ENCODE measurements at regions not wholly inside any gene's neighbourhood (a gene's known extent, or its start where the extent isn't known, plus 50 kb on each side); places are given as distances from the start of the nearest gene placed in this dataset.
A peak's percentile ranks its signal among the peaks of the same experiment; 100 is the strongest.

DNA sequence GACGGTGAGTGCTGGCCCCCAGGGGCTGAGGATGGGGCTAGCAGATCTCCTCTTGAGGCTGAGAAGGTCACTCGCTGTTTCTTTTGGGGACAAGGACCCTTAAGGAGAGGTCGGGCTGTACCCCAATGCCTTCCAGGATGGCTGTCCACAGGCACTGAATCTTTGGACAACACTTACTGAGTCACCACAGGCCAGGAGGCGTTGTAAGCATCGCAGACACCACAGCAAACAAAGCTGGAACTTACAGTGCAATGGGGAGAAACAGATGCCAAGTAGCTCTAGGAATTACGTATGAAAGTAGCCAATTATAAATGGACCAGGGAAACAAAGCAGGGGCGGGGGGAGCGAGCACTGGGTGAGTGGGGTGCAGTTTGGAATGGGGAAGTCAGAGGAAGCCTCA, 219.8 kb downstream of the GLI2 start (continued):
- TF ChIP-seq HMGA2 (CRISPR knock-in tag; IDR thresholded peaks at IDR 0.05) (no peak), SMAD4 (CRISPR knock-in tag; IDR thresholded peaks at IDR 0.05) (no peak), MYBL2 (CRISPR knock-in tag; IDR thresholded peaks at IDR 0.05) (no peak), CREB1 (CRISPR knock-in tag; IDR thresholded peaks at IDR 0.05) (no peak), NR2C2 (CRISPR knock-in tag; IDR thresholded peaks at IDR 0.05) (no peak), ELF4 (CRISPR knock-in tag; IDR thresholded peaks at IDR 0.05; ENCODE audit: low read depth) (no peak), TP53 (CRISPR knock-in tag; IDR thresholded peaks at IDR 0.05) (no peak), JAZF1 (CRISPR knock-in tag; IDR thresholded peaks at IDR 0.05) (no peak)
- TF ChIP-seq, protein P1, sequence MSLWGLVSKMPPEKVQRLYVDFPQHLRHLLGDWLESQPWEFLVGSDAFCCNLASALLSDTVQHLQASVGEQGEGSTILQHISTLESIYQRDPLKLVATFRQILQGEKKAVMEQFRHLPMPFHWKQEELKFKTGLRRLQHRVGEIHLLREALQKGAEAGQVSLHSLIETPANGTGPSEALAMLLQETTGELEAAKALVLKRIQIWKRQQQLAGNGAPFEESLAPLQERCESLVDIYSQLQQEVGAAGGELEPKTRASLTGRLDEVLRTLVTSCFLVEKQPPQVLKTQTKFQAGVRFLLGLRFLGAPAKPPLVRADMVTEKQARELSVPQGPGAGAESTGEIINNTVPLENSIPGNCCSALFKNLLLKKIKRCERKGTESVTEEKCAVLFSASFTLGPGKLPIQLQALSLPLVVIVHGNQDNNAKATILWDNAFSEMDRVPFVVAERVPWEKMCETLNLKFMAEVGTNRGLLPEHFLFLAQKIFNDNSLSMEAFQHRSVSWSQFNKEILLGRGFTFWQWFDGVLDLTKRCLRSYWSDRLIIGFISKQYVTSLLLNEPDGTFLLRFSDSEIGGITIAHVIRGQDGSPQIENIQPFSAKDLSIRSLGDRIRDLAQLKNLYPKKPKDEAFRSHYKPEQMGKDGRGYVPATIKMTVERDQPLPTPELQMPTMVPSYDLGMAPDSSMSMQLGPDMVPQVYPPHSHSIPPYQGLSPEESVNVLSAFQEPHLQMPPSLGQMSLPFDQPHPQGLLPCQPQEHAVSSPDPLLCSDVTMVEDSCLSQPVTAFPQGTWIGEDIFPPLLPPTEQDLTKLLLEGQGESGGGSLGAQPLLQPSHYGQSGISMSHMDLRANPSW (CRISPR knock-in tag; conservative IDR thresholded peaks at IDR 0.05; ENCODE audit: low read depth) = no peak
- TF ChIP-seq, protein P2, sequence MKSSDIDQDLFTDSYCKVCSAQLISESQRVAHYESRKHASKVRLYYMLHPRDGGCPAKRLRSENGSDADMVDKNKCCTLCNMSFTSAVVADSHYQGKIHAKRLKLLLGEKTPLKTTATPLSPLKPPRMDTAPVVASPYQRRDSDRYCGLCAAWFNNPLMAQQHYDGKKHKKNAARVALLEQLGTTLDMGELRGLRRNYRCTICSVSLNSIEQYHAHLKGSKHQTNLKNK (CRISPR knock-in tag; IDR thresholded peaks at IDR 0.05) = no peak
- TF ChIP-seq, protein P3, sequence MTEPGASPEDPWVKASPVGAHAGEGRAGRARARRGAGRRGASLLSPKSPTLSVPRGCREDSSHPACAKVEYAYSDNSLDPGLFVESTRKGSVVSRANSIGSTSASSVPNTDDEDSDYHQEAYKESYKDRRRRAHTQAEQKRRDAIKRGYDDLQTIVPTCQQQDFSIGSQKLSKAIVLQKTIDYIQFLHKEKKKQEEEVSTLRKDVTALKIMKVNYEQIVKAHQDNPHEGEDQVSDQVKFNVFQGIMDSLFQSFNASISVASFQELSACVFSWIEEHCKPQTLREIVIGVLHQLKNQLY (CRISPR knock-in tag; IDR thresholded peaks at IDR 0.05) = no peak

DNA sequence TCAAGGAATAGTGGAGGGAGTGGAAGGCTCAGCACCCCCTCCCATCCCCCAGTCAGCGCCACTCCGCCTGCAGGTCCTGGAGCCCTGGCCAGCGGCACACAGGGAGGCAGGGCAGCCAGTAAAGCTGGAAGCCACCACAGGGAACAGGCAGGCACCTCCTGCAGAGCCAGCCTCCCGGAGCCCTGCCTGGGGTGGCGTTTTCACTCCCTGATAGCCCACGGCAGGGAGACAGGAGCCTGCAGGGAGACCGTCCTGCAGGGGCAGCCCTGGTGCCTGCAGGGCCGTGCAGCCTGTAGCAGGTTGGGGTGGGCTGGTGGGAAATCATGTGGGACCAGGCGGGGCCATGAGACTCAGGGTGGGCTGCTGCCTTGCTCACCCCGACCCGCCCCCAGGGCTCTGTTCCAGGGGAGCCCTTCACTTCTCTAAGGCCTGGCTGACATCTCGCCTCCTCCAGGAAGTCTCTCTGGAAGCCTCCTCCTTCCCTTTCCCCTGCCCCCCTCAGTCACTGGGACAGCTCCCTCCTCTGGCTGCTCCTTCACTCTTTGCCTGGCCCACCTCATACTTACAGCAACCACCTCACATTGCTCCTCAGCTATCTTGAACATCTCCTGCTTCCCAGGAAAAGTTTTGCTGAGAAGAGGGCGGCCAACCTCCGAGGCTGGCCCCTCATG, 221.0 kb downstream of the GLI2 start:
- CTCF ChIA-PET = interaction anchor here (0.9 to 5.2 kb wide), 4 partner anchors 77 to 404 kb away, joined by 3 to 42 read pairs (median 4); no protein-coding TSS in a partner anchor
- Mint-ChIP-seq H3K9me3 (no peaks in the 10 kb centered on the region), H3K4me3 (no peak overlapping the region), H3K27me3 (ENCODE audit: low read depth) (no peaks in the 10 kb centered on the region), H3K4me1 (no peaks in the 10 kb centered on the region), H3K27ac (no peak overlapping the region), H3K36me3 (no peaks in the 10 kb centered on the region; the same call in 1 of the 2 replicates)
- POLR2A ChIA-PET = interaction anchor here (1.9 kb wide), 1 partner anchor 118 kb away, joined by 7 read pairs; no protein-coding TSS in a partner anchor
- DNase-seq (ENCODE audit: low spot score) (peak; percentile 24), ATAC-seq (peak; percentile 28; the same call in 1 of the 2 replicates)
- TF ChIP-seq CBFB (CRISPR knock-in tag; IDR thresholded peaks at IDR 0.05; ENCODE audit: low read depth) (no peak), GRHL2 (CRISPR knock-in tag; IDR thresholded peaks at IDR 0.05; ENCODE audit: insufficient replicate concordance, severe bottlenecking) (no peak), RORB (CRISPR knock-in tag; IDR thresholded peaks at IDR 0.05) (no peak), TEAD4 (CRISPR knock-in tag; IDR thresholded peaks at IDR 0.05) (no peak), ZNF138 (CRISPR knock-in tag; conservative IDR thresholded peaks at IDR 0.05) (no peak), NFYB (CRISPR knock-in tag; conservative IDR thresholded peaks at IDR 0.05; ENCODE audit: low read depth) (no peak), NR3C1 (CRISPR knock-in tag; conservative IDR thresholded peaks at IDR 0.05; ENCODE audit: low read depth) (no peak)
- TF ChIP-seq, protein P4, sequence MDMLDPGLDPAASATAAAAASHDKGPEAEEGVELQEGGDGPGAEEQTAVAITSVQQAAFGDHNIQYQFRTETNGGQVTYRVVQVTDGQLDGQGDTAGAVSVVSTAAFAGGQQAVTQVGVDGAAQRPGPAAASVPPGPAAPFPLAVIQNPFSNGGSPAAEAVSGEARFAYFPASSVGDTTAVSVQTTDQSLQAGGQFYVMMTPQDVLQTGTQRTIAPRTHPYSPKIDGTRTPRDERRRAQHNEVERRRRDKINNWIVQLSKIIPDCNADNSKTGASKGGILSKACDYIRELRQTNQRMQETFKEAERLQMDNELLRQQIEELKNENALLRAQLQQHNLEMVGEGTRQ (CRISPR knock-in tag; IDR thresholded peaks at IDR 0.05) = no peak
- TF ChIP-seq, protein P1 (CRISPR knock-in tag; conservative IDR thresholded peaks at IDR 0.05; ENCODE audit: low read depth) = no peak
- TF ChIP-seq, protein P5, sequence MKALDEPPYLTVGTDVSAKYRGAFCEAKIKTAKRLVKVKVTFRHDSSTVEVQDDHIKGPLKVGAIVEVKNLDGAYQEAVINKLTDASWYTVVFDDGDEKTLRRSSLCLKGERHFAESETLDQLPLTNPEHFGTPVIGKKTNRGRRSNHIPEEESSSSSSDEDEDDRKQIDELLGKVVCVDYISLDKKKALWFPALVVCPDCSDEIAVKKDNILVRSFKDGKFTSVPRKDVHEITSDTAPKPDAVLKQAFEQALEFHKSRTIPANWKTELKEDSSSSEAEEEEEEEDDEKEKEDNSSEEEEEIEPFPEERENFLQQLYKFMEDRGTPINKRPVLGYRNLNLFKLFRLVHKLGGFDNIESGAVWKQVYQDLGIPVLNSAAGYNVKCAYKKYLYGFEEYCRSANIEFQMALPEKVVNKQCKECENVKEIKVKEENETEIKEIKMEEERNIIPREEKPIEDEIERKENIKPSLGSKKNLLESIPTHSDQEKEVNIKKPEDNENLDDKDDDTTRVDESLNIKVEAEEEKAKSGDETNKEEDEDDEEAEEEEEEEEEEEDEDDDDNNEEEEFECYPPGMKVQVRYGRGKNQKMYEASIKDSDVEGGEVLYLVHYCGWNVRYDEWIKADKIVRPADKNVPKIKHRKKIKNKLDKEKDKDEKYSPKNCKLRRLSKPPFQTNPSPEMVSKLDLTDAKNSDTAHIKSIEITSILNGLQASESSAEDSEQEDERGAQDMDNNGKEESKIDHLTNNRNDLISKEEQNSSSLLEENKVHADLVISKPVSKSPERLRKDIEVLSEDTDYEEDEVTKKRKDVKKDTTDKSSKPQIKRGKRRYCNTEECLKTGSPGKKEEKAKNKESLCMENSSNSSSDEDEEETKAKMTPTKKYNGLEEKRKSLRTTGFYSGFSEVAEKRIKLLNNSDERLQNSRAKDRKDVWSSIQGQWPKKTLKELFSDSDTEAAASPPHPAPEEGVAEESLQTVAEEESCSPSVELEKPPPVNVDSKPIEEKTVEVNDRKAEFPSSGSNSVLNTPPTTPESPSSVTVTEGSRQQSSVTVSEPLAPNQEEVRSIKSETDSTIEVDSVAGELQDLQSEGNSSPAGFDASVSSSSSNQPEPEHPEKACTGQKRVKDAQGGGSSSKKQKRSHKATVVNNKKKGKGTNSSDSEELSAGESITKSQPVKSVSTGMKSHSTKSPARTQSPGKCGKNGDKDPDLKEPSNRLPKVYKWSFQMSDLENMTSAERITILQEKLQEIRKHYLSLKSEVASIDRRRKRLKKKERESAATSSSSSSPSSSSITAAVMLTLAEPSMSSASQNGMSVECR (CRISPR knock-in tag; IDR thresholded peaks at IDR 0.05; ENCODE audit: borderline replicate concordance) = no peak
- TF ChIP-seq, protein P6, sequence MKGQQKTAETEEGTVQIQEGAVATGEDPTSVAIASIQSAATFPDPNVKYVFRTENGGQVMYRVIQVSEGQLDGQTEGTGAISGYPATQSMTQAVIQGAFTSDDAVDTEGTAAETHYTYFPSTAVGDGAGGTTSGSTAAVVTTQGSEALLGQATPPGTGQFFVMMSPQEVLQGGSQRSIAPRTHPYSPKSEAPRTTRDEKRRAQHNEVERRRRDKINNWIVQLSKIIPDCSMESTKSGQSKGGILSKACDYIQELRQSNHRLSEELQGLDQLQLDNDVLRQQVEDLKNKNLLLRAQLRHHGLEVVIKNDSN (CRISPR knock-in tag; IDR thresholded peaks at IDR 0.05) = no peak
- TF ChIP-seq, protein P7, sequence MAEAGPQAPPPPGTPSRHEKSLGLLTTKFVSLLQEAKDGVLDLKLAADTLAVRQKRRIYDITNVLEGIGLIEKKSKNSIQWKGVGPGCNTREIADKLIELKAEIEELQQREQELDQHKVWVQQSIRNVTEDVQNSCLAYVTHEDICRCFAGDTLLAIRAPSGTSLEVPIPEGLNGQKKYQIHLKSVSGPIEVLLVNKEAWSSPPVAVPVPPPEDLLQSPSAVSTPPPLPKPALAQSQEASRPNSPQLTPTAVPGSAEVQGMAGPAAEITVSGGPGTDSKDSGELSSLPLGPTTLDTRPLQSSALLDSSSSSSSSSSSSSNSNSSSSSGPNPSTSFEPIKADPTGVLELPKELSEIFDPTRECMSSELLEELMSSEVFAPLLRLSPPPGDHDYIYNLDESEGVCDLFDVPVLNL (CRISPR knock-in tag; IDR thresholded peaks at IDR 0.05; ENCODE audit: borderline replicate concordance, low read depth) = no peak
